ENCODE measurements at regions not wholly inside any gene's neighbourhood (a gene's known extent, or its start where the extent isn't known, plus 50 kb on each side); places are given as distances from the start of the nearest gene placed in this dataset.

- no peaks in the 10 kb centered on the region for H4K20me1 ChIP-seq (ENCODE audit: insufficient read depth, low read length)
- ChIA-PET CTCF (ENCODE audit: unreplicated experiment) (no interaction called here), POLR2A (no interaction called here)
- DNase-seq (ENCODE audit: low spot score): no peak
- BruUV-seq (replicated peaks): no TSS peak
- H3K79me2 ChIP-seq (ENCODE audit: insufficient read depth, low read depth, low read length): no peaks in the 10 kb centered on the region
- H3K4me1 ChIP-seq (ENCODE audit: insufficient read depth, low read length, poor library complexity, severe bottlenecking): no peaks in the 10 kb centered on the region
- no peaks in the 10 kb centered on the region for H3K9me2 ChIP-seq (ENCODE audit: insufficient read depth, low read length)
- H3K4me3 ChIP-seq (ENCODE audit: low read depth, low read length, poor library complexity, severe bottlenecking): no peak overlapping the region
- no peak overlapping the region for H3K4me2 ChIP-seq (ENCODE audit: low read length)
- H2AFZ ChIP-seq (ENCODE audit: low read length): no peak overlapping the region
- H3K36me3 ChIP-seq (ENCODE audit: insufficient read depth, low read length): no peaks in the 10 kb centered on the region
- no peaks in the 10 kb centered on the region for H3K9me3 ChIP-seq (ENCODE audit: low read length)
- H3K27ac ChIP-seq (ENCODE audit: low read depth, low read length, poor library complexity, severe bottlenecking): no peak overlapping the region
- intact Hi-C loops (cut with micrococcal nuclease; ENCODE audit: unreplicated experiment): no loop called here
- TF ChIP-seq EZH2phosphoT487 (IDR thresholded peaks at IDR 0.05; ENCODE audit: borderline replicate concordance, low read depth, low read length): no peak
- TF ChIP-seq, protein P1, sequence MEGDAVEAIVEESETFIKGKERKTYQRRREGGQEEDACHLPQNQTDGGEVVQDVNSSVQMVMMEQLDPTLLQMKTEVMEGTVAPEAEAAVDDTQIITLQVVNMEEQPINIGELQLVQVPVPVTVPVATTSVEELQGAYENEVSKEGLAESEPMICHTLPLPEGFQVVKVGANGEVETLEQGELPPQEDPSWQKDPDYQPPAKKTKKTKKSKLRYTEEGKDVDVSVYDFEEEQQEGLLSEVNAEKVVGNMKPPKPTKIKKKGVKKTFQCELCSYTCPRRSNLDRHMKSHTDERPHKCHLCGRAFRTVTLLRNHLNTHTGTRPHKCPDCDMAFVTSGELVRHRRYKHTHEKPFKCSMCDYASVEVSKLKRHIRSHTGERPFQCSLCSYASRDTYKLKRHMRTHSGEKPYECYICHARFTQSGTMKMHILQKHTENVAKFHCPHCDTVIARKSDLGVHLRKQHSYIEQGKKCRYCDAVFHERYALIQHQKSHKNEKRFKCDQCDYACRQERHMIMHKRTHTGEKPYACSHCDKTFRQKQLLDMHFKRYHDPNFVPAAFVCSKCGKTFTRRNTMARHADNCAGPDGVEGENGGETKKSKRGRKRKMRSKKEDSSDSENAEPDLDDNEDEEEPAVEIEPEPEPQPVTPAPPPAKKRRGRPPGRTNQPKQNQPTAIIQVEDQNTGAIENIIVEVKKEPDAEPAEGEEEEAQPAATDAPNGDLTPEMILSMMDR (conservative IDR thresholded peaks at IDR 0.05; ENCODE audit: low read length): no peak
These were observed 366.2 kb upstream of the TSHZ3 start for GRCh38 chr19:31715249-31715945.

- intact Hi-C loops (cut with micrococcal nuclease; ENCODE audit: unreplicated experiment): no loop called here
- ChIA-PET POLR2A (interaction anchor here (0.6 kb wide), 1 partner anchor 722 kb away, joined by 3 read pairs; no protein-coding TSS in a partner anchor), CTCF (ENCODE audit: unreplicated experiment) (no interaction called here)
- Histone ChIP-seq H3K4me1 (ENCODE audit: insufficient read depth, low read length, poor library complexity, severe bottlenecking) (no peaks in the 10 kb centered on the region), H3K27ac (ENCODE audit: low read depth, low read length, poor library complexity, severe bottlenecking) (no peak overlapping the region), H4K20me1 (ENCODE audit: insufficient read depth, low read length) (no peaks in the 10 kb centered on the region), H3K79me2 (ENCODE audit: insufficient read depth, low read depth, low read length) (no peaks in the 10 kb centered on the region), H3K9me3 (ENCODE audit: low read length) (no peaks in the 10 kb centered on the region), H3K36me3 (ENCODE audit: insufficient read depth, low read length) (no peaks in the 10 kb centered on the region), H3K4me2 (ENCODE audit: low read length) (no peak overlapping the region), H3K4me3 (ENCODE audit: low read depth, low read length, poor library complexity, severe bottlenecking) (no peak overlapping the region), H3K9me2 (ENCODE audit: insufficient read depth, low read length) (no peaks in the 10 kb centered on the region), H2AFZ (ENCODE audit: low read length) (no peak overlapping the region)
- TF ChIP-seq, protein P1 (conservative IDR thresholded peaks at IDR 0.05; ENCODE audit: low read length): no peak
- TF ChIP-seq EZH2phosphoT487 (IDR thresholded peaks at IDR 0.05; ENCODE audit: borderline replicate concordance, low read depth, low read length): no peak
- no peak for DNase-seq (ENCODE audit: low spot score)
- BruUV-seq (replicated peaks): no TSS peak
These were observed 367.6 kb upstream of the TSHZ3 start for GRCh38 chr19:31716826-31717225.

GRCh38 chr19:31717269-31717923 is 368.2 kb upstream of the TSHZ3 start:
- H4K20me1 ChIP-seq (ENCODE audit: insufficient read depth, low read length): no peaks in the 10 kb centered on the region
- POLR2A ChIA-PET: interaction anchor here (0.6 kb wide), 1 partner anchor 722 kb away, joined by 3 read pairs; no protein-coding TSS in a partner anchor
- H3K9me3 ChIP-seq (ENCODE audit: low read length): no peaks in the 10 kb centered on the region
- CTCF ChIA-PET (ENCODE audit: unreplicated experiment): no interaction called here
- no peaks in the 10 kb centered on the region for H3K79me2 ChIP-seq (ENCODE audit: insufficient read depth, low read depth, low read length)
- H3K4me1 ChIP-seq (ENCODE audit: insufficient read depth, low read length, poor library complexity, severe bottlenecking): no peaks in the 10 kb centered on the region
- TF ChIP-seq EZH2phosphoT487 (IDR thresholded peaks at IDR 0.05; ENCODE audit: borderline replicate concordance, low read depth, low read length): no peak
- TF ChIP-seq, protein P1 (conservative IDR thresholded peaks at IDR 0.05; ENCODE audit: low read length): no peak
- no peak overlapping the region for H2AFZ ChIP-seq (ENCODE audit: low read length)
- H3K4me3 ChIP-seq (ENCODE audit: low read depth, low read length, poor library complexity, severe bottlenecking): no peak overlapping the region
- BruUV-seq (replicated peaks): no TSS peak
- no peak overlapping the region for H3K4me2 ChIP-seq (ENCODE audit: low read length)
- intact Hi-C loops (cut with micrococcal nuclease; ENCODE audit: unreplicated experiment): no loop called here
- H3K27ac ChIP-seq (ENCODE audit: low read depth, low read length, poor library complexity, severe bottlenecking): no peak overlapping the region
- H3K36me3 ChIP-seq (ENCODE audit: insufficient read depth, low read length): no peaks in the 10 kb centered on the region
- no peaks in the 10 kb centered on the region for H3K9me2 ChIP-seq (ENCODE audit: insufficient read depth, low read length)
- DNase-seq (ENCODE audit: low spot score): no peak
